A549 (cell line): ENCODE measurements at regions not wholly inside any gene's neighbourhood (a gene's known extent, or its start where the extent isn't known, plus 50 kb on each side); places are given as distances from the start of the nearest gene placed in this dataset.

Source experiments
- ATAC-seq, 2 experiments: fragments of 200-7000 bp in 1 of 2; fragments of >200 bp in 1 of 2; cut with Nextera tagmentation in 1 of 2; cut with Tn5 transposase in 1 of 2; 3 replicates each; pipeline versions ENCODE4 v1.8.0 to v1.9.1; 2018 to 2020; ENCODE audit warnings: mild to moderate bottlenecking in 1 of 2, moderate library complexity in 1 of 2
- CTCF ChIA-PET: fragments of 300-600 bp; sonication (Branson Sonifier 250); formaldehyde crosslinking; extraction: SDS; loops from one replicate; lab custom pipeline; 2021; ENCODE audit warnings: antibody characterized with exemption, inconsistent platforms; lab: Yijun Ruan, JAX
- POLR2A ChIA-PET: fragments of 350-600 bp; formaldehyde crosslinking; extraction: SDS; loops from one replicate; lab custom pipeline; 2021; ENCODE audit warnings: antibody characterized with exemption, inconsistent platforms; lab: Yijun Ruan, JAX
- DNase-seq, 2 experiments: peaks; one replicate each; pipeline versions ENCODE4 v3.0.0 to v3.0.0-alpha.2; 2011 to 2016; ENCODE audit warnings: low read depth in 1 of 2, low spot score in 1 of 2
- FAIRE-seq: peaks from 2 replicates; lab custom pipeline; 2011; peaks lifted over from hg19 to GRCh38; lab: Jason Lieb, UNC
- H3K27ac ChIP-seq, 2 experiments: fragments of >200 bp; sonication (Bioruptor Twin); formaldehyde crosslinking; 3 replicates each; pipeline ENCODE4 v1.5.1; 2016 to 2017
- H3K4me1 ChIP-seq: fragments of >200 bp; sonication (Bioruptor Twin); formaldehyde crosslinking; 3 replicates; pipeline ENCODE4 v1.6.1; 2016
- H3K4me2 ChIP-seq: fragments of >200 bp; sonication (Bioruptor Twin); formaldehyde crosslinking; 3 replicates; pipeline ENCODE4 v1.6.1; 2016
- H3K4me3 ChIP-seq: fragments of >200 bp; sonication (Bioruptor Twin); formaldehyde crosslinking; 3 replicates; pipeline ENCODE4 v1.5.1; 2016
- H3K9me3 ChIP-seq: fragments of >200 bp; sonication (Bioruptor Twin); formaldehyde crosslinking; 3 replicates; pipeline ENCODE4 v1.6.1; 2016
- CBX2 ChIP-seq: fragments of 200-600 bp; sonication (generic); IDR thresholded peaks from 2 replicates; pipeline ENCODE4 v1.6.1; 2016; ENCODE audit warnings: low read depth, mild to moderate bottlenecking, borderline replicate concordance
- CHD2 ChIP-seq: fragments of 150-350 bp; IDR thresholded peaks from 2 replicates; pipeline ENCODE4 v1.6.1; 2014; ENCODE audit warnings: low read length; ENCODE audit not compliant: partially characterized antibody
- CHD4 ChIP-seq: fragments of 200-600 bp; sonication (generic); IDR thresholded peaks from 2 replicates; pipeline ENCODE4 v1.6.1; 2016; ENCODE audit warnings: antibody characterized with exemption, mild to moderate bottlenecking, borderline replicate concordance
- E2F6 ChIP-seq: IDR thresholded peaks from 2 replicates; pipeline ENCODE4 v1.6.1; 2012; ENCODE audit warnings: low read depth, borderline replicate concordance
- ESRRA ChIP-seq: fragments of 150-350 bp; IDR thresholded peaks from 2 replicates; pipeline ENCODE4 v1.6.1; 2014; ENCODE audit warnings: mild to moderate bottlenecking, low read length, borderline replicate concordance
- FOSB ChIP-seq: fragments of 250-450 bp; sonication (Bioruptor Pico); IDR thresholded peaks from 2 replicates; pipeline ENCODE4 v1.5.0; 2020; ENCODE audit warnings: mild to moderate bottlenecking, moderate library complexity
- FOSL2 ChIP-seq, 2 experiments: fragments of 450-650 bp in 1 of 2; fragments of >200 bp in 1 of 2; sonication (Bioruptor Twin) in 1 of 2; formaldehyde crosslinking; IDR thresholded peaks; 2 replicates each; pipeline versions ENCODE4 v1.5.0 to v1.6.1; 2016 to 2020; ENCODE audit warnings: mild to moderate bottlenecking in 1 of 2, moderate library complexity in 1 of 2
- GATA3 ChIP-seq: IDR thresholded peaks from 2 replicates; pipeline ENCODE4 v1.6.1; 2012; ENCODE audit warnings: borderline replicate concordance
- HEYL ChIP-seq: fragments of 250-450 bp; sonication (Bioruptor Pico); IDR thresholded peaks from 2 replicates; pipeline ENCODE4 v1.8.0; 2021; ENCODE audit warnings: mild to moderate bottlenecking, moderate library complexity
- HMGXB4 ChIP-seq: fragments of 250-450 bp; sonication (Bioruptor Pico); IDR thresholded peaks from 2 replicates; pipeline ENCODE4 v1.5.0; 2021; ENCODE audit warnings: mild to moderate bottlenecking, moderate library complexity, borderline replicate concordance
- HOXB13 ChIP-seq: fragments of 250-450 bp; sonication (Bioruptor Pico); IDR thresholded peaks from 2 replicates; pipeline ENCODE4 v1.5.0; 2020; ENCODE audit warnings: low read depth, mild to moderate bottlenecking, moderate library complexity
- JUNB ChIP-seq: fragments of >200 bp; sonication (Bioruptor Twin); formaldehyde crosslinking; IDR thresholded peaks from 2 replicates; pipeline ENCODE4 v1.6.1; 2016
- KDM1A ChIP-seq: fragments of 200-600 bp; sonication (generic); IDR thresholded peaks from 2 replicates; pipeline ENCODE4 v1.6.1; 2016; ENCODE audit warnings: low read depth, mild to moderate bottlenecking
- MAX ChIP-seq: IDR thresholded peaks from 2 replicates; pipeline ENCODE4 v1.6.1; 2012
- NFE2L2 ChIP-seq: fragments of 150-350 bp; conservative IDR thresholded peaks from 2 replicates; pipeline ENCODE4 v1.6.1; 2014; ENCODE audit warnings: low read length
- POLR2A ChIP-seq: IDR thresholded peaks from 2 replicates; pipeline ENCODE4 v1.6.1; 2012; ENCODE audit warnings: mild to moderate bottlenecking, low read length
- RFX5 ChIP-seq: fragments of 450-650 bp; IDR thresholded peaks from 2 replicates; pipeline ENCODE4 v1.7.1; 2014; ENCODE audit warnings: antibody characterized with exemption, mild to moderate bottlenecking, moderate library complexity
- TP53 ChIP-seq: fragments of 250-450 bp; sonication (Bioruptor Pico); IDR thresholded peaks from 2 replicates; pipeline ENCODE4 v1.5.0; 2021; ENCODE audit warnings: mild to moderate bottlenecking, moderate library complexity
- ZSCAN20 ChIP-seq: fragments of 250-450 bp; sonication (Bioruptor Pico); IDR thresholded peaks from 2 replicates; pipeline ENCODE4 v1.8.0; 2022; ENCODE audit warnings: mild to moderate bottlenecking, moderate library complexity
- WGBS: methylation state at CpG from one replicate; pipeline ENCODE4 v1.1.6; 2017; ENCODE audit errors: missing lambda C conversion rate; 5-methylcytosine and 5-hydroxymethylcytosine counted together

- POLR2A ChIA-PET = no interaction called here
- Histone ChIP-seq H3K4me1 (no peaks in the 10 kb centered on the region), H3K27ac (no peak overlapping the region), H3K4me3 (no peak overlapping the region), H3K4me2 (no peak overlapping the region), H3K9me3 (no peaks in the 10 kb centered on the region)
- no peak for TF ChIP-seq FOSB
- no peak for TF ChIP-seq FOSL2 (IDR thresholded peaks at IDR 0.05)
- TF ChIP-seq FOSL2 (CRISPR knock-in tag; IDR thresholded peaks at IDR 0.05) = no peak
- 37% methylated on average over 15 of the region's 15 CpGs for WGBS
- DNase-seq (no peak), ATAC-seq (no peak), FAIRE-seq (no peak)
- CTCF ChIA-PET = interaction anchor here (0.6 to 1.8 kb wide), 4 partner anchors 16 to 199 kb away, joined by 3 to 5 read pairs (median 4); no protein-coding TSS in a partner anchor
Observed at GRCh38 chr20:39248171-39248861, 286.2 kb downstream of the DHX35 start.

GRCh38 chr20:39246436-39246835 is 284.3 kb downstream of the DHX35 start:
- no peak overlapping the region for H3K4me3 ChIP-seq
- no peak overlapping the region for H3K4me2 ChIP-seq
- FAIRE-seq (no peak), ATAC-seq (no peak), DNase-seq (no peak)
- peaks cover 2% of the 10 kb centered on the region; the same call in 1 of the 3 replicates for H3K9me3 ChIP-seq
- TF ChIP-seq ZSCAN20 (CRISPR knock-in tag) = no peak
- TF ChIP-seq HEYL (CRISPR knock-in tag) = no peak
- no peak for TF ChIP-seq GATA3
- H3K4me1 ChIP-seq = no peaks in the 10 kb centered on the region
- 4% methylated on average over 4 of the region's 4 CpGs for WGBS
- CTCF ChIA-PET = interaction anchor here (0.9 to 1.7 kb wide), 4 partner anchors 9 to 136 kb away, joined by 3 to 9 read pairs (median 4); no protein-coding TSS in a partner anchor
- no peak overlapping the region for H3K27ac ChIP-seq
- POLR2A ChIA-PET = no interaction called here

- Histone ChIP-seq H3K9me3 (peaks cover 2% of the 10 kb centered on the region; the same call in 1 of the 3 replicates), H3K4me2 (no peak overlapping the region), H3K4me1 (no peaks in the 10 kb centered on the region), H3K27ac (no peak overlapping the region), H3K4me3 (no peak overlapping the region)
- TF ChIP-seq MAX (no peak), RFX5 (no peak), CHD2 (no peak), JUNB (no peak), E2F6 (no peak), HOXB13 (CRISPR knock-in tag) (no peak), NFE2L2 (no peak), CBX2 (no peak), HMGXB4 (CRISPR knock-in tag) (no peak), CHD4 (no peak), ESRRA (no peak), GATA3 (no peak), POLR2A (no peak), KDM1A (no peak), TP53 (no peak)
- no peak for DNase-seq
- FAIRE-seq = no peak
- CTCF ChIA-PET = interaction anchor here (0.5 to 1.7 kb wide), 5 partner anchors 10 to 142 kb away, joined by 3 to 9 read pairs (median 4); no protein-coding TSS in a partner anchor
- 0% methylated on average over 1 of the region's 1 CpG for WGBS
- ATAC-seq = no peak
- POLR2A ChIA-PET = no interaction called here
Observed at GRCh38 chr20:39245685-39246311, 283.7 kb downstream of the DHX35 start.
